Endothelial cell (in vitro differentiated cells): ENCODE measurements at regions not wholly inside any gene's neighbourhood (a gene's known extent, or its start where the extent isn't known, plus 50 kb on each side); places are given as distances from the start of the nearest gene placed in this dataset.

Source experiments
- DNase-seq: peaks from one replicate; pipeline ENCODE4 v3.0.0; 2021; ENCODE audit warnings: low spot score
- H3K27ac Mint-ChIP-seq: one replicate; pipeline ENCODE4 v1.8.0; 2021; ENCODE audit warnings: mixed read lengths, inconsistent platforms; ENCODE audit not compliant: unreplicated experiment
- H3K27me3 Mint-ChIP-seq: one replicate; pipeline ENCODE4 v1.8.0; 2021; ENCODE audit warnings: mild to moderate bottlenecking, moderate library complexity, mixed read lengths, inconsistent platforms; ENCODE audit not compliant: unreplicated experiment
- H3K36me3 Mint-ChIP-seq: one replicate; pipeline ENCODE4 v1.8.0; 2021; ENCODE audit warnings: mild to moderate bottlenecking, low read depth, mixed read lengths, inconsistent platforms; ENCODE audit not compliant: unreplicated experiment
- H3K4me1 Mint-ChIP-seq: one replicate; pipeline ENCODE4 v1.8.0; 2021; ENCODE audit warnings: mild to moderate bottlenecking, mixed read lengths, inconsistent platforms; ENCODE audit not compliant: unreplicated experiment
- H3K4me3 Mint-ChIP-seq: one replicate; pipeline ENCODE4 v1.8.0; 2021; ENCODE audit warnings: mild to moderate bottlenecking, mixed read lengths, inconsistent platforms; ENCODE audit not compliant: unreplicated experiment
- H3K9me3 Mint-ChIP-seq: one replicate; pipeline ENCODE4 v1.8.0; 2021; ENCODE audit warnings: mixed read lengths, inconsistent platforms; ENCODE audit not compliant: unreplicated experiment
- CTCF ChIP-seq: fragments of 200-600 bp; sonication (generic); IDR thresholded peaks from one replicate; pipeline ENCODE4 v1.5.0; 2021; ENCODE audit warnings: antibody characterized with exemption; ENCODE audit not compliant: unreplicated experiment

- no peak overlapping the region for H3K27ac Mint-ChIP-seq
- no peak for TF ChIP-seq CTCF
These were observed 218.8 kb downstream of the CTTN start for GRCh38 chr11:70616938-70617654.

GRCh38 chr11:70618431-70619101 lies 220.2 kb downstream of the CTTN start:
- H3K4me1 Mint-ChIP-seq = no peaks in the 10 kb centered on the region
- no peaks in the 10 kb centered on the region for H3K36me3 Mint-ChIP-seq
- no peaks in the 10 kb centered on the region for H3K9me3 Mint-ChIP-seq
- no peak overlapping the region for H3K4me3 Mint-ChIP-seq
- DNase-seq = no peak
- TF ChIP-seq CTCF = no peak
- no peaks in the 10 kb centered on the region for H3K27me3 Mint-ChIP-seq
- H3K27ac Mint-ChIP-seq = no peak overlapping the region

More at GRCh38 chr11:70616938-70617654, 218.8 kb downstream of the CTTN start:
- Mint-ChIP-seq H3K4me3 (no peak overlapping the region), H3K9me3 (no peaks in the 10 kb centered on the region), H3K4me1 (no peaks in the 10 kb centered on the region), H3K27me3 (no peaks in the 10 kb centered on the region), H3K36me3 (no peaks in the 10 kb centered on the region)
- no peak for DNase-seq

GRCh38 chr11:70619591-70619990 lies 221.3 kb downstream of the CTTN start:
- no peaks in the 10 kb centered on the region for H3K4me1 Mint-ChIP-seq
- H3K27ac Mint-ChIP-seq = no peak overlapping the region

GRCh38 chr11:70620510-70621184 lies 222.3 kb downstream of the CTTN start:
- no peak overlapping the region for H3K4me3 Mint-ChIP-seq
- peaks cover 5% of the 10 kb centered on the region for H3K4me1 Mint-ChIP-seq
- H3K27ac Mint-ChIP-seq = no peak overlapping the region
- no peaks in the 10 kb centered on the region for H3K27me3 Mint-ChIP-seq
- no peaks in the 10 kb centered on the region for H3K9me3 Mint-ChIP-seq
- no peak for TF ChIP-seq CTCF
- no peak for DNase-seq
- H3K36me3 Mint-ChIP-seq = no peaks in the 10 kb centered on the region

More at GRCh38 chr11:70619591-70619990, 221.3 kb downstream of the CTTN start:
- Mint-ChIP-seq H3K4me3 (no peak overlapping the region), H3K36me3 (no peaks in the 10 kb centered on the region), H3K27me3 (no peaks in the 10 kb centered on the region), H3K9me3 (no peaks in the 10 kb centered on the region)
- no peak for TF ChIP-seq CTCF
- DNase-seq = no peak
